Esophagus squamous epithelium (tissue), 4 donors: ENCODE measurements at regions not wholly inside any gene's neighbourhood (a gene's known extent, or its start where the extent isn't known, plus 50 kb on each side); places are given as distances from the start of the nearest gene placed in this dataset.

ENCODE experiments used
- CTCF ChIP-seq, 6 experiments: fragments of 450-650 bp in 4 of 6; fragments of 200-600 bp in 2 of 6; sonication (generic) in 2 of 6; IDR thresholded peaks; one replicate each; pipeline ENCODE4 v1.5.1; 2016 to 2019; ENCODE audit warnings: antibody characterized with exemption in 6 of 6, mild to moderate bottlenecking in 4 of 6, moderate library complexity in 4 of 6
- POLR2A ChIP-seq, 4 donors: fragments of 450-650 bp; IDR thresholded peaks; one replicate each; pipeline ENCODE4 v1.6.1; 2017; ENCODE audit warnings: antibody characterized with exemption in 4 of 4, mild to moderate bottlenecking in 4 of 4, moderate library complexity in 3 of 4

- no peak for TF ChIP-seq CTCF (IDR thresholded peaks at IDR 0.05)
- TF ChIP-seq POLR2A (IDR thresholded peaks at IDR 0.05) = no peak
Measured at GRCh38 chr6:105641504-105641903, 238.6 kb upstream of the PREP start.
